Fibroblast of skin of abdomen (primary cell): ENCODE measurements at regions not wholly inside any gene's neighbourhood (a gene's known extent, or its start where the extent isn't known, plus 50 kb on each side); places are given as distances from the start of the nearest gene placed in this dataset.
A peak's percentile ranks its signal among the peaks of the same experiment; 100 is the strongest.
"Not testable (repeated sequence)": the region's sequence is repeated elsewhere in the genome, so short reads cannot be mapped to it uniquely, and the experiment has no call there.

Experiments
- DNase-seq: peaks from one replicate; pipeline ENCODE4 v3.0.0-alpha.2; 2013

GRCh38 chr6:5896476-5897200, 110.1 kb downstream of the NRN1 start:
- DNase-seq, result no peak

DNA sequence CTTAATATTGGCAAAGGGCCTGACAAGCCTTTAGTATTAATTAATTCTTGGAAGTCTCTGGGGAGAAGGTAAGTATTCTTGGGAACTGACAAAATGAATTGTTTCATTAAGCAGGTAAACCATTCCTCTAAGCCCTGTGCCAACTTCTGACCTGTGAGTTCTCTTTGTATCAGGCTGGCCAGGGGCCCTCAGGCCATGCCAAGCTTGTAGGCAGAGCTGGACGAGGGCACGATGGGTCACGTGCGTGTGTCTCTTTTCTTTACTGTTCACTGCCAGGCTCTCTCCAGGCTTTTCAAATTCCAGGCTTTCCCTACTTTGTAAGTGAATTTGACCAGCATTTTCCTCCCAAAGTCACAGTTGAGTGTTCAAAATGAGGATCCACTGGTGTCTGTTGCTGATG, 112.4 kb downstream of the NRN1 start:
- no peak for DNase-seq

DNA sequence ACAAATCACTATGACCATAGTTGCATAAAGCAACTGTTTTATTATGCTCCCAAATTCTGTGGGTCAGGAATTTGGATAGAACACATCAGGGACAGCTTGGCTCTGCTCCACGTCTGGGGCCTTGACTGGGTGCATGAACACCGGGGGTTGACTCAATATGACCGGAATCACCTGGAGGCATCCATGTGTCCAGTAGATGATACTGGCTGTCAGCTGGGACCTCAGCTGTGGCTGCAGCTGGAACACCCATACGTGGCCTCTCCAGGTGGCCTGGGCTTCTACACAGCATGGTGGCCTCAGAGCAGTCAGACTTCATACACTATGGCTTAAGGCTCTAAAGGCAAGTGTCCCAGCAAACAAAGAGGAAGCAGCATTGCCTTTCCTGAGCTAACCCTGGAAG, 113.4 kb downstream of the NRN1 start:
- no peak for DNase-seq

GRCh38 chr6:5892669-5893068, 114.1 kb downstream of the NRN1 start:
- no peak for DNase-seq

DNA sequence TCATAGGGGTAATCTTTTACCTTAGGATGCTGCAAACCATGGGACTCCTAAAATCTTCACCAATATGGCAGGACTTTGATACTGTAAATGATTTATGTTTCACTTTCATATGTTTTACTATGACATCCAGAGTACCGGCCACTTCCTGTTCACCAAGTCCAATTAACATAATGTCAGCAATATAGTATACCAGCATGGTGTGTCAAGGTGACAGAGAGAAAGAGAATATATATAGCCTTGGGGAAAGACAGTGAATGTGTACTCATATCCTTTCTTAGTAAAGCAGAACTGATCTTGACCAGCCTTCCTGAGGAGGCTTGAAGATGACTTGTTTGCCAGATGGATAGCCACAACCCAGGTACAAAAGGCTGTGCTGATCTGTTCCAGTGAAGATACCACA, 127.9 kb downstream of the NRN1 start:
- DNase-seq, result no peak

DNA sequence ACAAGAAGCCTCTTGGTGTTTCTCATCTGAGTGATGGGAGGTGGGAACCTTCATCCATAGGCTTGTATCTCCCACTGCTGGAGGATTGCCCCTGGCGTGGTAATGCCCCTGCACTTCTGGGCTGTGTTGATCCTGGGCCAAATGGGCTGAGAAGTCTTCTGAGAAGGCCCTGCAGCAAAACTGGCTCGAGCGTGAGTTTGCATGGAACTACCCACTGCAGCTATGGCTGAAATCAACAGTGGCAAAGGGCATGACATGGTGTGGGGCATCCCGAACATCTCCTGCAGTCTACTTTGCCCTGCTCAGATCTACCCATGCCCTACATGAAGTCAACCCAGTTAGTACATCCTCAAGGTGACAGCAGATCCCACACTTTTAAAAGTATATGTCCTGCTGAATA, 130.6 kb downstream of the NRN1 start:
- no peak for DNase-seq

DNA sequence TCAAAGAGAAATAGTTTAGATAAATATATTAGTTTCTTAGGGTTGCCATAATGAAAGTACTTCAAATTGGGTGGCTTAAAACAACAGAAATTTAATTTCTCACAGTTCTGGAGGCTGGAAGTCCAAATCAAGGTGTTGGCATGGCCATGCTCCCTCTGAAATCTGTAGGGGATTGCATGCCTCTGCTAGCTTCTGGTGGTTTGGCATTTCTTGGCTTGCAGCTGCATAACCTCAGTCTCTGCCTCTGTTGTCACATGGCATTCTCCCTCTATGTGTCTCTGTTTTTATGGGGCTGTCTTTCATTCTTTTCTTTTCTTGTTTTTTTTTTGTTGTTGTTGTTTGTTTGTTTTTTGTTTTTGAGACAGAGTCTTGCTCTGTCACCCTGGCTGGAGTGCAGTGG, 132.7 kb downstream of the NRN1 start:
- DNase-seq, result not testable (repeated sequence)

DNA sequence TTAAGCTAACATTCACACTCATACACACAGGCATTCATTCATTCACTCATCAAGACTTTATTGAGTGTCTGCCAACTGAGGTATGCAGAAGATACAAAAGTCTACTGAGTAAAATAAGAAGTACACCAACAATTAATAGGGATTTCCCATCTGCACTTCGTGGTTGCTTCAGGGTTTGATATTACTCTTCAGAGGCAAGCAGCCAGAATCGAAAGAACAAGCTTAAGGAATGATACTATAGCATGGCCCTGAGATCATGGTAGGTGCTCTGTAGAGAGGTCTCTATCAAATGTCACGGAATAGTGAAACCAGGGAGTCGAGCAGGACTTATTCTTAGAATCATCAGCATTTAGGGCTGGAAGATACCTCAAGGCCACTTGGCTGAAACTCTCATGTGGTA, 135.4 kb downstream of the NRN1 start:
- DNase-seq, result no peak

- DNase-seq, result no peak
Measured at GRCh38 chr6:5869676-5870075, 137.0 kb downstream of the NRN1 start.

GRCh38 chr6:5869261-5869660, 137.5 kb downstream of the NRN1 start:
- DNase-seq, result no peak

GRCh38 chr6:5866547-5867051, 140.1 kb downstream of the NRN1 start:
- DNase-seq, result peak; percentile 51

- DNase-seq, result no peak
Measured at GRCh38 chr6:5865506-5866031, 141.2 kb downstream of the NRN1 start.

DNA sequence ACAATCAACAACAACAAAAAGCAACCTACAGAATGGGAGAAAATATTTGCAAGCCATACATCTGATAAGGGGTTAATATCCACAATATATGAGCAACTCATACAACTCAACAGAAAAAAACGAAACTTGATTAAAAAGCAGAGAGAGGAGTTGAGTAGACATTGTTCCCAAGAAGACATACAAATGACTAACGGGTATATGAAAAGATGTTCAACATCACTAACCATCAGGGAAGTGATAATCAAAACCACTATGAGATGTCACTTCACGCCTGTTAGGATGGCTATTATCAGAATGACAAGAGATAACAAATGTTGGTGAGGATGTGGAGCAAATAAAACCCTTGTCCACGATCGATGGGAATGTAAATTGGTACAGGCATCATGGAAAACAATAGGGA, 145.9 kb downstream of the NRN1 start:
- no peak for DNase-seq

DNA sequence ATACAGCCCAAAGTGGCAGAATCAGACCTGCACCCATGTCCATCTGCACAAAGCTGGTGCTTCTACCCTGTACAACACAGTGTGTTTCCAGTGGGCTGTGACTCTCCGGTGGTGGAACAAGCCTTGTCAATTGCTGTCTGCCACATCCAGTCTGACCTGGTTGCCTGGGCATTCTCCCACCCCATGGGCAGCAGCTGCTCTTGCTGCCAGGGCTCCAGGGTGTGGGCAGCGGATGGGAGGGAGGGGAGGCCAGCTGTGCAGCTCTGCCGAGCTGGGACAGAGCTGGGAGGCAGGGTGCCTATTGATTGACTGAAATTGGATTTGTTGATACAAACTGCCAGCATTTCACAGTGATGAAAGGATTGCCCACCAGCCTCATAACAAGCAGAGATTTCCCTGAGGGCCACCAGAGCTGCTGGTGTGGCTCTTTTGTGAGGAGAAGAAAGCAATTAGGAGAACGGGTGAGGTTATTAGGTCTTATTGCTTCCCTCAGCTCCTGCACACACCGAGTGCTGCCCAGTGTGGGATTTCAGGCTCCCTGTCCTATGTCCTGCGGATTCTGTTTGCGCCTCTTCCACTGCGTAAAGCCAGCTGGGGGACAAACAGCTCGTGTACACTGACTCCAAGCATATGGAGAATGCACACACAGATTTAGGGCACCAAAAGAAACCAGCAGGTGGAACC, 150.8 kb downstream of the NRN1 start:
- DNase-seq, result no peak

DNA sequence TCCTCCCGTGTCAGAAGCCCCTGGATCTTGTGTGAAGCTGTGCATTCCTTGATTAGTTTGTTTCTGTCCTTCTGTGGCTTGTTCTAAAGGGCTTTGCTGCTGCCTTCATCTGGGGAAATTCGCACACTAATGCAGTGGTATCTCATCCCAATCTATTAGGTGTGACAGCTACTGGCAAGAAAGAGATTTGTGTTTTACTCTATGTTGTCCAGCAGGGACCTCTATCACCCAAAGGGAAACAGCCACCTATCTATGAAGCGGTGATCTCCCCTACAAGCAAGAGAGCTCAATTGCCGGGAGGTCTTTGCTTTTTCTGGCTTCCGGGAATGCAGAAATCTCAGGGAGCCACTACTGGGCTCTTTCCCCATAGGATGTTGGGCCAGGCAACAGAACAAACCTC, 151.8 kb downstream of the NRN1 start:
- DNase-seq, result no peak

DNA sequence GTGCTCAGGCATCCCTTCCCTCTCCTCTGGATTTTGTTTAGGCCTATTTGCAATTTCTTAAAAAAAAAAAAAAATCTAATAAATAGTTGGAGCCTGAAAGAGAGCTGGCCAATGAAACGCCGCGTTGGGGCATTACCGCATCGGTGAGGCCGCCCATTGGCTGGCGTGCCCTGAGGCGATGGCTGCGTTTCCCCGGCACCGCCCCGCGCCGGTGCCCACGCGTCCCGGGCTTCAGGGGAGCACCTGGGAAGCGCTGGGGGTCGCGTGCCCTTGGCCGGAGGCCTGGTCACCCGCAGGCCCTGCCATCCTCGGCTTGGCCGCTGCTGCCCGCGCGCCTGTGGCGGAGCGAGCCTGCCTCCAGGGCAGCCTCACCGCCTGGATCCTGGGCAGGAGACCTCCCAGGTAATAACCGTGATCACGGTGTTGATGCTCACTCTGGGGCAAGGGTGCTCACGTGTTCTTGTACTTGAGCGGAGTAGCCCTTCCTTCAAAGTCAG, 155.4 kb downstream of the NRN1 start:
- DNase-seq, result peak; percentile 48

DNA sequence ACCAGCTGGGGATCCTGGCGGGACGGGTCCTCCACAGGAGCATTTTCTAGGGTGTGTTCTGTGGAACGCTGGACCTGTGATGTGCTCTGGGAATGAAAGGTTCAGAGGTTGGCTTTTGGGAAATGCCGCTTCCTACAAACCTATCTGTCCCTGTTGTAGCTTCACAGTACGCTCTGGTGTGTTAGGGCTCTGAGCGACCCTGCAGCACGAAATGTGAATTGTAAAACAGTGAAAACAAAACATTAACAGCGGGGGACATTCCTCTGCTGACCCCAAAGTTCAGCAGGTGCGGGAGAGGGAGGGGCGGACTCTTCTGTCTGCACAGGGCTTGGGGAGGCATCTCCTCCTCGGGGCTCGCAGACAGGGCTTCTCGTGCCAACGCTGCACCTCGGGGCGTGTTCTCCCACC, 155.9 kb downstream of the NRN1 start:
- DNase-seq, result no peak

- DNase-seq, result no peak
Measured at GRCh38 chr6:5846889-5847288, 159.8 kb downstream of the NRN1 start.

DNA sequence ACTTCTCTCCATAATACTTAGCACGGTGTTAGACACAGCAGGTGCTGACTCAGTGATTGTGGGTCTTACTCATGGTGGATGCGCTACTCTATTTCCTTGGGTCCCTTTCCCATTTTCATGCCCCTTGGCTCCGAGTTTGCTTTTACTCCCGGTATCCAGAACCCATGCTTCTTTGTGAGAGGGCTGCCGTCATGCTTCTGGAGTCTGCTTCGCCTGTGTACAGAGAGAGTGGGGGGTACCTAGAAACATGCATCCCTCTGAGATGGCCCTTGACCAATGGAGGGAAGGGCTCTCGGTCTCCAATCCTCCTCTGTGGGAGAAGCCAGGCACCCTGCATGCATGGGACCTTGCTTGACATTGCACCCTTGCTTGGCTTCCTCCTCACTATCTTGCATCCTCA, 160.4 kb downstream of the NRN1 start:
- DNase-seq, result no peak

DNA sequence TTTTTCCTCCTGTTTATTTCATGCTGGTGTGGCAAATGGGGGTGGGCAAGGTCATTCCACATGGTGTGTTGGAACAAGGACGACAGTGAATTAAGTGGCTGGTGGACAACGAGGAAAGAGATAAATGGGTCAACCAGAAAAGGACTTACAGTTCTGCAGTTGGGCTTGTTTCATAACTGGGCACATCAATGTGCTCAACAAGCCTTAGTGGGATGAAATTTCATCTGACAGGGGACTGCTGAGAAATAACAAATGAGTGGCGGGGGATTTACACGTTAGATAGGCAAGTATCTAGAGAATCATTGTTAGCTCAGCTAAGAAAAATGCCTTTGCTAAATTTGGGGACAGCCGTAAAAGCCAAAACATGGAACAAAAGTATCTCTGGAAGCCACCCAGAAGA, 163.6 kb downstream of the NRN1 start:
- no peak for DNase-seq

- no peak for DNase-seq
Measured at GRCh38 chr6:5840734-5841390, 165.9 kb downstream of the NRN1 start.

DNA sequence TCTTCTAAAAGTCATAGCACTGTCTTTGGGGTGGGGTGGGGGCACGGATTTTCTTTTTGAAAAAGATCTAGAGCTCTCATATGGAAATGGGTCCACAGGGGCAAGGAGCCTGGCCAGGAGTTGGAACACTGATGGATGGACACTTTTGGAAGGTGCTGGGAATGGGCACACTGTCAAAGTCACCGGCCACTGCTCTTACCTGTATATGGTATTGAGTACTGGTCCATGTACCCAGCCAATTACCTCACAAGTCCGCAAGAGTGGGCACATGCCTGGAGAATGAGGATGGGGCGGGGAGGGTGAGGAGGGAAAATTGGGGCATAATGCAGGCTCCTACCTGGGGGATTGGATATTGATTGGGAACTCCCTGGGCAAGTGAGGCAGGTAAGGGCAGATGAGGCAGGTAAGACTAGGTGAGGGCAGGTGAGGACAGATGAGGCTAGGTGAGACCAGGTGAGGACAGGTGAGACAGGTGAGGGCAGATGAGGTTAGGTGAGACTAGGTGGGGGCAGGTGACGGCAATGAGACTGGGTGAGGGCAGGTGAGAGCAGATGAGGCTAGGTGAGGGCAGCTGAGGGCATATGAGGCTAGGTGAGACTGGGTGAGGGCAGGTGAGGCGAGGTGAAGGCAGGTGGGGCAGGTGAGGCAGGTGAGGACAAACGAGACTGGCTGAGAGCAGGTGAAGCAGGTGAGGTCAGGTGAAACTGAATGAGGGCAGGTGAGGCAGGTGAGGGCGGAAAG, 167.9 kb downstream of the NRN1 start:
- no peak for DNase-seq

DNA sequence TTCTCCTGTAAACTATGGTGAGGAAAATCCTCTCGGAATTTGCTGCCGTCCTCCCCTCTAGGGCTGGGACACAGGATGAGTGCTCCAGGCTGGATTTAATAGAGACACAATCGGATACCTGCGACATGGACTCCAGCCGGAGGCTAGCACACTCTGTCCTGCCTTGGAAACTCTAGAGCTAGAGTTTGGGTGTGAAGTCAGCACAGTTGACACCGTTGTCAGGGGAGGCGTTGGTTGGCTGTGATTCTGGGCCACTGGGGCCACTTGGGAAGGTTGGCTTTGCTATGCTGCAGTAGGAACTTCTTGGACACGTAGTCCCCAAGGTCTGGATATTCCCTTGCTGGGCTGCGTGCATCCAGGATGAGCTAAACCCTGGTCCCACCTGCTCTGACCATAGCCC, 169.4 kb downstream of the NRN1 start:
- no peak for DNase-seq
